ENCODE measurements at regions not wholly inside any gene's neighbourhood (a gene's known extent, or its start where the extent isn't known, plus 50 kb on each side); places are given as distances from the start of the nearest gene placed in this dataset.
"Not testable (repeated sequence)": the region's sequence is repeated elsewhere in the genome, so short reads cannot be mapped to it uniquely, and the experiment has no call there.

DNA sequence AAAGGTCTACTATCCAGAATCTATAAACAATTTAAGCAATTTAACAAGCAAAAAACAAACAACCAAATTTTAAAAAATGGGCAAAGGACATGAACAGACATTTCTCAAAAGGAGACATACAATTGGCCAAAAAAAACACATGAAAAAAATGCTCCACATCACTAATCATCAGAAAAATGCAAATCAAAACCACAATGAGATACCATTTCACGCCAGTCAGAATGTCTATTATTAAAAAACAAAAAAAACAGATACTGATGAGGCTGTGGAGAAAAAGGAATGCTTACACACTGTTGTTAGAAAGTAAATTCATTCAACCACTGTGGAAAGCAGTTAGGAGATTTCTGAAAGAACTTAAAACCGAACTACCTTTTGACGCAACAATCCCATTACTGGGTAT, 66.4 kb upstream of the SESTD1 start:
- DNase-seq (ENCODE audit: low read depth): no peak

DNA sequence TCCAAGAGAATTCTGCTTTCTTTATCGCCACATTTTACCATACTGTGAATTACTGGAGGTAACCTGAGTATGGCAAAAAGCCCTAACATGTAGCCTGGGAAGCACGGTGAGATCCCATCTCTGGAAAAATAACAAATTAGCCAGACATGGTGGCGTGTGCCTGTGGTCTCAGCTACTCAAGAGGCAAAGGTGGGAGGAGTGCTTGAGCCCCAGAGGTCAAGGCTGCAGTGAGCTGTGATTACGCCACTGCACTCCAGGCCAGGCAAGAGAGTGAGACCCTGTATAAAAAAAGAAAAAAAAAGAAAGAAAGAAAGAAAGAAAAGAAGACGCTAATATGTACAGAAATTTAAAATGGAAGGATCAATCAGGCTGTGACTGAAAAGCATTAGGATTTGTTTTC, 57.7 kb upstream of the SESTD1 start:
- DNase-seq (ENCODE audit: low read depth): no peak

DNA sequence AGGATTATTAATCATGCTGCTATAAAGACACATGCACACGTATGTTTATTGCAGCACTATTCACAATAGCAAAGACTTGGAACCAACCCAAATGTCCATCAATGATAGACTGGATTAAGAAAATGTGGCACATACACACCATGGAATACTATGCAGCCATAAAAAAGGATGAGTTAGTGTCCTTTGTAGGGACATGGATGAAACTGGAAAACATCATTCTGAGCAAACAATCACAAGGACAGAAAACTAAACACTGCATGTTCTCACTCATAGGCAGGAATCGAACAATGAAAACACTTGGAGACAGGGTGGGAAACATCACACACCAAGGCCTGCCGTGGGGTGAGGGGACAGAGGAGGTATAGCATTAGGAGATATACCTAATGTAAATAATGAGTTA, 56.4 kb upstream of the SESTD1 start:
- not testable (repeated sequence) for DNase-seq (ENCODE audit: low read depth)

DNA sequence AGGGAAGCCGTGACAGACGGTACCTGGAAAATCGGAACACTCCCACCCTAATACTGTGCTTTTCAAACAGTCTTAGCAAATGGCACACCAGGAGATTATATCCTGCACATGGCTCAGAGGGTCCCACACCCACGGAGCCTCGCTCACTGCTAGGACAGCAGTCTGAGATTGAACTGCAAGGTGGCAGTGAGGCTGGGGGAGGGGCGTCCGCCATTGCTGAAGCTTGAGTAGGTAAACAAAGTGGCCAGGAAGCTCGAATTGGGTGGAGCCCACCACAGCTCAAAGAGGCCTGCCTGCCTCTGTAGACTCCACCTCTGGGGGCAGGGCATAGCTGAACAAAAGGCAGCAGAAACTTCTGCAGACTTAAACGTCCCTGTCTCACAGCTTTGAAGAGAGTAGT, 50.1 kb upstream of the SESTD1 start:
- not testable (repeated sequence) for DNase-seq (ENCODE audit: low read depth)
